Prostate gland (tissue), 2 donors: ENCODE measurements at regions not wholly inside any gene's neighbourhood (a gene's known extent, or its start where the extent isn't known, plus 50 kb on each side); places are given as distances from the start of the nearest gene placed in this dataset.

Experiments used
- DNase-seq: peaks from one replicate; pipeline ENCODE4 v3.0.0-alpha.2; 2019; ENCODE audit warnings: low spot score
- H3K27ac ChIP-seq, 2 donors: fragments of 200-600 bp; sonication (generic); 2 replicates each; pipeline ENCODE4 v1.5.1; 2017 to 2019
- H3K27me3 ChIP-seq: fragments of 200-600 bp; sonication (generic); replicated peaks from 2 replicates; pipeline ENCODE4 v1.5.1; 2019; ENCODE audit not compliant: insufficient read depth
- H3K36me3 ChIP-seq, 2 donors: fragments of 200-600 bp; sonication (generic); 1 replicate in 1 of 2; 2 replicates in 1 of 2; pipeline versions ENCODE4 v1.5.1 to v1.8.1; 2017 to 2019
- H3K4me1 ChIP-seq: fragments of 200-600 bp; sonication (generic); replicated peaks from 2 replicates; pipeline ENCODE4 v1.5.1; 2019
- H3K4me3 ChIP-seq, 2 donors: fragments of 200-600 bp; sonication (generic); 2 replicates each; pipeline ENCODE4 v1.5.1; 2017 to 2019
- H3K9me3 ChIP-seq: fragments of 200-600 bp; sonication (generic); 2 replicates; pipeline ENCODE4 v1.5.1; 2017
- CTCF ChIP-seq, 4 experiments: fragments of 200-600 bp in 2 of 4; fragments of 450-650 bp in 2 of 4; sonication (generic) in 2 of 4; IDR thresholded peaks; 1 replicate in 3 of 4; 2 replicates in 1 of 4; pipeline ENCODE4 v1.5.1; 2016 to 2019; ENCODE audit warnings: antibody characterized with exemption in 4 of 4, mild to moderate bottlenecking in 2 of 4, moderate library complexity in 2 of 4
- POLR2A ChIP-seq: fragments of 450-650 bp; IDR thresholded peaks from one replicate; pipeline ENCODE4 v1.6.1; 2016; ENCODE audit warnings: antibody characterized with exemption, mild to moderate bottlenecking
- POLR2AphosphoS5 ChIP-seq: sonication (generic); formaldehyde crosslinking; IDR thresholded peaks from one replicate; pipeline ENCODE4 v1.6.1; 2017; ENCODE audit warnings: antibody characterized with exemption
- WGBS: methylation state at CpG from one replicate; pipeline ENCODE4 v1.1.5; 2018; 5-methylcytosine and 5-hydroxymethylcytosine counted together
- intact Hi-C: fragments of 100-400 bp; cut with DNase I; formaldehyde crosslinking; loops from one replicate; pipeline ENCODE4 v1.14.2; 2022

- no peak for TF ChIP-seq POLR2AphosphoS5
- no peak for TF ChIP-seq POLR2A
- TF ChIP-seq CTCF (IDR thresholded peaks at IDR 0.05): no peak
- no peaks in the 10 kb centered on the region for H3K27me3 ChIP-seq
- no peaks in the 10 kb centered on the region for H3K4me1 ChIP-seq
- no peaks in the 10 kb centered on the region for H3K9me3 ChIP-seq
- intact Hi-C loops: no loop called here
- H3K27ac ChIP-seq: no peak overlapping the region
- no peaks in the 10 kb centered on the region for H3K36me3 ChIP-seq
- no peak for DNase-seq
- WGBS: 98% methylated on average over 1 of the region's 1 CpG
- H3K4me3 ChIP-seq: no peak overlapping the region
Observed at GRCh38 chr13:72261732-72262131, 394.7 kb upstream of the DACH1 start.

- intact Hi-C loops: no loop called here
- Histone ChIP-seq H3K4me3 (no peak overlapping the region), H3K9me3 (no peaks in the 10 kb centered on the region), H3K27ac (no peak overlapping the region), H3K4me1 (no peaks in the 10 kb centered on the region), H3K27me3 (no peaks in the 10 kb centered on the region), H3K36me3 (no peaks in the 10 kb centered on the region)
- TF ChIP-seq POLR2AphosphoS5: no peak
- no peak for TF ChIP-seq POLR2A
- no peak for TF ChIP-seq CTCF (IDR thresholded peaks at IDR 0.05)
- 58% methylated on average over 3 of the region's 3 CpGs for WGBS
- DNase-seq: no peak
Observed at GRCh38 chr13:72259528-72259927, 392.5 kb upstream of the DACH1 start.

DNA sequence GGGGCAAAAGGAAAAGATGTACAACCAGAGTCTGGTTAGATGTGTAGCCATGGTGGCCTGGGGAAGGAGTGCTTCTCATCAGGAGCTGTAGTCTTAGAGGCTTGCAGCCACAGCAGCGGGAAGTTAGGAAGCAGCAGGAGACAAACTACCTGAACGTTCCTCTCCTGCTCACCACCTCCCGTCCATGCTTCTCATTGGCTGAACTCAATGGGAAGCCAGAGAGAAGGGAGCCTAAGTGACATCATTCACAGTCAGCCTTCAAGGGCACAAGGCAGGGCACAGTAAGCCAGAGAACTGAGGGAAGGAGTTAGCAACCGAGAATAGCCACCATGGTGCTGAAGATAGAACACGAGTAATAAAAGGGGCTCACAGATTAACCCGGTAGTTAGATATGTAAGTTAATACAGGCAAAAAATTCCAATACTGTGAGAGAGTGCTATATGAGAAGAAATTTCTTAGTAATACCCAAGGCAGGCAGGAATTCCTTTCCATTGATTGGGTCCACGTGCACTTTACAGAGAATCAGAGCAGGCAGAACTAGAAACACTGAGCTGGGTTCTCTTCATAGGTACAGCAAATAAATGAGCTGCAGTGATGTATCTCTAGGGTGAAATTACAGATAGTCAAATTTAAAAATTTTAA is 391.5 kb upstream of the DACH1 start:
- WGBS: 91% methylated on average over 7 of the region's 7 CpGs
- no peak for TF ChIP-seq CTCF (IDR thresholded peaks at IDR 0.05)
- no peak for TF ChIP-seq POLR2AphosphoS5
- no peak for TF ChIP-seq POLR2A
- H3K4me1 ChIP-seq: no peaks in the 10 kb centered on the region
- no peak overlapping the region for H3K4me3 ChIP-seq
- no peaks in the 10 kb centered on the region for H3K9me3 ChIP-seq
- no peaks in the 10 kb centered on the region for H3K27me3 ChIP-seq
- no peaks in the 10 kb centered on the region for H3K36me3 ChIP-seq
- no peak overlapping the region for H3K27ac ChIP-seq
- intact Hi-C loops: no loop called here
- DNase-seq: no peak

DNA sequence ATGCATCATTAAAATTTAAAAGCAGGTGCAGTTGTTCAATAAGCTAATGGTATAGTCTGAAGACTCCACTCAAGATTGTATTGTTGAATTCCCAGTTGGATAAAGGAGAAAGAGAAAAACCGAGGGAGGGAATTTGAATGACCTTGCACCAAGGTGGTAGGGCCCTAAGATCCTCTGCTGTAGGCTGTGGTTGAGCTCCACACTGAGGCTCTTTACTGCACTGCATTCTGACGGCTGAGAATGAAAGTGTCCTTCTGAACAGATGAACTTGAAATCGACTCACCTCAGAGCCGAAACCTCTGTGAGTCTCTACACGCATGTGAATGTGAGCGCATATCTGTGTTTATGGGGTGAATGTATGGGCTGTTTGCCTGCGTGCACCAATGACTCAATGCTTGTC is 388.9 kb upstream of the DACH1 start:
- Histone ChIP-seq H3K4me1 (no peaks in the 10 kb centered on the region), H3K27ac (no peak overlapping the region), H3K4me3 (no peak overlapping the region), H3K27me3 (no peaks in the 10 kb centered on the region), H3K9me3 (no peaks in the 10 kb centered on the region), H3K36me3 (no peaks in the 10 kb centered on the region)
- DNase-seq: peak; percentile 12
- intact Hi-C loops: no loop called here
- no peak for TF ChIP-seq POLR2AphosphoS5
- TF ChIP-seq CTCF (IDR thresholded peaks at IDR 0.05): peak in 2 of 4 experiments; percentile 54 to 59
- 42% methylated on average over 7 of the region's 7 CpGs for WGBS

DNA sequence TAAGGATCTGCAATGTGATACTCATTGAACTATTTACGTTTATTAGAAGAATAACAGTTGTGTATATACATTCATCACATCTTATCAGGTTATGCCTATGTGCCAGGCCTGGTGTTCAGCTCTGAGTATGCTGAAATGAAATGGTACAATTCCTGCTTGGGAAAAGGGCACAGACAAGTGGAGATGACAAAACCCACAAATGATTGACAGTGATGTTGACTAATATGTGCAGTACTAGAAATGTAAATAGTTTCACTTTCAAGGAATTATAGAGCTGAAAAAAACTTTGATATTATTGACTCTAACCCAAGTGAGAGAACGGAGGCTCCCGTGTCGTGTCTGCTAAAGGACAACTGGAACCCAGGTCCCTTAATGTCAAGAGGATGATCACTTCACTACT is 386.8 kb upstream of the DACH1 start:
- Histone ChIP-seq H3K9me3 (no peaks in the 10 kb centered on the region), H3K36me3 (no peaks in the 10 kb centered on the region), H3K4me3 (no peak overlapping the region), H3K4me1 (no peaks in the 10 kb centered on the region), H3K27me3 (no peaks in the 10 kb centered on the region), H3K27ac (no peak overlapping the region)
- intact Hi-C loops: no loop called here
- TF ChIP-seq POLR2A (no peak), POLR2AphosphoS5 (no peak), CTCF (IDR thresholded peaks at IDR 0.05) (no peak)
- 80% methylated on average over 4 of the region's 4 CpGs for WGBS
- no peak for DNase-seq
